AG04449 (cell line): ENCODE measurements at regions not wholly inside any gene's neighbourhood (a gene's known extent, or its start where the extent isn't known, plus 50 kb on each side); places are given as distances from the start of the nearest gene placed in this dataset.
"Not testable (repeated sequence)": the region's sequence is repeated elsewhere in the genome, so short reads cannot be mapped to it uniquely, and the experiment has no call there.

Source experiments
- CTCF ChIA-PET: fragments of 350-600 bp; formaldehyde crosslinking; extraction: SDS; loops from one replicate; lab custom pipeline; 2021; ENCODE audit warnings: antibody characterized with exemption; lab: Yijun Ruan, JAX
- POLR2A ChIA-PET: fragments of 400-600, 350-600 bp; formaldehyde crosslinking; extraction: SDS; loops from one replicate; lab custom pipeline; 2020; ENCODE audit warnings: antibody characterized with exemption, inconsistent platforms; lab: Yijun Ruan, JAX
- DNase-seq: peaks from one replicate; pipeline ENCODE4 v3.0.0-alpha.2; 2010; ENCODE audit warnings: low read depth, low spot score
- H3K4me3 ChIP-seq: 2 replicates; pipeline ENCODE4 v1.5.1; 2011; ENCODE audit warnings: low read depth, mild to moderate bottlenecking, control low read depth, low read length
- CTCF ChIP-seq: IDR thresholded peaks from one replicate; pipeline ENCODE4 v1.5.1; 2011; ENCODE audit warnings: mild to moderate bottlenecking, moderate library complexity, low read length, control low read depth, inconsistent platforms; ENCODE audit not compliant: insufficient read depth; ENCODE audit errors: missing control alignments

- no peak for TF ChIP-seq CTCF
- no peak overlapping the region for H3K4me3 ChIP-seq
- CTCF ChIA-PET, result no interaction called here
- POLR2A ChIA-PET, result no interaction called here
- DNase-seq, result no peak
Measured at GRCh38 chr10:81730891-81731290, 144.1 kb upstream of the NRG3 start.

GRCh38 chr10:81733542-81733941, 141.5 kb upstream of the NRG3 start:
- ChIA-PET CTCF (no interaction called here), POLR2A (no interaction called here)
- no peak for TF ChIP-seq CTCF
- DNase-seq, result no peak
- no peak overlapping the region for H3K4me3 ChIP-seq

DNA sequence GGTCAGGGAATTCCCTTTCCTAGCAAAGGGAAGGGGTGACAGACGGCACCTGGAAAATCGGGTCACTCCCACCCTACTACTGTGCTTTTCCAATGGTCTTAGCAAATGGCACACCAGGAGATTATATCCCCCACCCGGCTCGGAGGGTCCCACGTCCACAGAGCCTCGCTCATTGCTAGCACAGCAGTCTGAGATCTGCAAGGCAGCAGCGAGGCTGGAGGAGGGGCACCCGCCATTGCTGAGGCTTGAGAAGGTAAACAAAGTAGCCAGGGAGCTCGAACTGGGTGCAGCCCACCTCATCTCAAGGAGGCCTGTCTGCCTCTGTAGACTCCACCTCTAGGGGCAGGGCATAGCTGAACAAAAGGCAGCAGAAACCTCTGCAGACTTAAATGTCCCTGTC, 139.8 kb upstream of the NRG3 start:
- POLR2A ChIA-PET, CTCF ChIA-PET, H3K4me3 ChIP-seq, DNase-seq: not testable (repeated sequence)

DNA sequence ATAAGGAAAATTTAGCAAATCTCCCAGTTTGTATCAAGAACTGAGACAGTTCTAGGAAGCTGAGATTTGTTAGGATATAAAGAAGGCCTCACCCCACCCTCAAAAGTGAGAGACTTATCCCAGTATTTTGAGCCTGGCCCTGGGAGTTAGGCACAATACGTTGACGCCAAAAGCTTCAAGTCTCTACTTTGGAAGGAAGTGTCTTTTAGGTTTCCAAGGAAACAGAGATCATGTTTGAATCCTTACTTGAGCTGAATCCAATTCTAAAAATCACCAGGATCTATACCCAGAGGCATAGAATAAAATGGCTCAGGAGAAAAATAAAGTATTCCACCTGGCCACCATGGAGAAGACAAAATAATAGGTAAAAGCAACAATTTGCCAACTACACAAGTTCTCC, 115.9 kb upstream of the NRG3 start:
- ChIA-PET POLR2A (no interaction called here), CTCF (no interaction called here)
- no peak for DNase-seq
- H3K4me3 ChIP-seq, result no peak overlapping the region
- TF ChIP-seq CTCF, result no peak

DNA sequence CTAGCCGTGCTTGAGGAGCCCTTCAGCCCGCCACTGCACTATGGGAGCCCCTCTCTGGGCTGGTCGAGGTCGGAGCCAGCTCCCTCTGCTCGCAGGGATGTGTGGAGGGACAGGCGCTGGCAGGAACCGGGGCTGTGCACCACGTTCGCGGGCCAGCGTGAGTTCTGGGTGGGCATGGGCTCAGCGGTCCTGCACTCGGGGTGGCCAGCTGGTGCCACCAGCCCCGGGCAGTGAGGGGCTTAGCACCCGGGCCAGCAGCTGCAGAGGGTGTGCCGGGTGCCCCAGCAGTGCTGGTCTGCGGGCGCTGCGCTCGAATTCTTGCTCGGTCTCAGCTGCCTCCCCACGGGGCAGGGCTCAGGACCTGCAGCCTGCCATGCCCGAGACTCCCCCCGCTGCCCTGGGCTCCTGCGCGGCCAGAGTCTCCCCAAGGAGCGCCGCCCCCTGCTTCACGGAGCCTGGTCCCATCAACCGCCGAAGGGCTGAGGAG, 90.8 kb upstream of the NRG3 start:
- CTCF ChIA-PET, result no interaction called here
- POLR2A ChIA-PET, result no interaction called here
- no peak for DNase-seq
- H3K4me3 ChIP-seq, result no peak overlapping the region
- TF ChIP-seq CTCF, result no peak

DNA sequence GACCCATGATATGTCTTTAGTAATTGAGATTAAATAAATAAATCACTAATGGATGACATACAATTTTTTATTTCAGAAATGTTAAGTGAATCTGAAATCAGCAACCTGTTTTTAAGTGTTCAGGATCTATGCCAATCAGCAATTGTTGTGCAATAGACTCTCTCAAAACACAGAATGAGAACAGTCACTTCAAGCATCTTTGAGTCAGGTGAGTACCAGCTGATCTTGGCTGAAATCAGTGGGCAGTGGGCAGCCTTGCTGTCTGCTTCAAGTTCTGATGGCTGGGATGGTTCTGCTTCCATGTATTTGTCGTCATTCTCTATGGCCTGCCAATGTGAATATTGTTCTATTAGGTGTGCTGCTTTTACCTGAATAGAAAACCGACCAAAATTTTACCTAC, 82.3 kb upstream of the NRG3 start:
- no peak for DNase-seq
- CTCF ChIA-PET, result no interaction called here
- POLR2A ChIA-PET, result no interaction called here
- H3K4me3 ChIP-seq, result no peak overlapping the region
- no peak for TF ChIP-seq CTCF

- TF ChIP-seq CTCF, result no peak
- ChIA-PET CTCF (no interaction called here), POLR2A (no interaction called here)
- no peak overlapping the region for H3K4me3 ChIP-seq
- DNase-seq, result no peak
Measured at GRCh38 chr10:81806842-81807241, 68.2 kb upstream of the NRG3 start.
